Keratinocyte (primary cell): ENCODE measurements at regions not wholly inside any gene's neighbourhood (a gene's known extent, or its start where the extent isn't known, plus 50 kb on each side); places are given as distances from the start of the nearest gene placed in this dataset.

Experiments
- DNase-seq: peaks from one replicate; pipeline ENCODE4 v3.0.0-alpha.2; 2011; ENCODE audit warnings: low read depth, missing footprints, low spot score
- FAIRE-seq: peaks from 2 replicates; lab custom pipeline; 2011; peaks lifted over from hg19 to GRCh38; lab: Jason Lieb, UNC
- H2AFZ ChIP-seq: 2 replicates; pipeline ENCODE4 v1.6.0; 2012; ENCODE audit warnings: low read length, control low read depth, inconsistent platforms; ENCODE audit not compliant: control insufficient read depth
- H3K27ac ChIP-seq: 2 replicates; pipeline ENCODE4 v1.5.1; 2011; ENCODE audit warnings: low read length; ENCODE audit not compliant: control insufficient read depth, insufficient read depth
- H3K27me3 ChIP-seq: 3 replicates; pipeline ENCODE4 v1.6.0; 2011; ENCODE audit warnings: low read length; ENCODE audit not compliant: control insufficient read depth, insufficient read depth; ENCODE audit errors: extremely low read depth
- H3K36me3 ChIP-seq, 2 experiments: 2 replicates in 1 of 2; 3 replicates in 1 of 2; pipeline ENCODE4 v1.5.1; 2011; ENCODE audit warnings: low read length in 2 of 2, mild to moderate bottlenecking in 1 of 2; ENCODE audit not compliant: control insufficient read depth in 2 of 2, insufficient read depth in 2 of 2; ENCODE audit errors: extremely low read depth in 1 of 2
- H3K4me1 ChIP-seq: 3 replicates; pipeline ENCODE4 v1.5.1; 2011; ENCODE audit warnings: low read length; ENCODE audit not compliant: control insufficient read depth, insufficient read depth; ENCODE audit errors: extremely low read depth
- H3K4me2 ChIP-seq: 3 replicates; pipeline ENCODE4 v1.6.0; 2011; ENCODE audit warnings: low read depth, low read length; ENCODE audit not compliant: control insufficient read depth, insufficient read depth; ENCODE audit errors: extremely low read depth
- H3K4me3 ChIP-seq, 3 experiments: fragments of 200-600 bp in 1 of 3; sonication (generic) in 1 of 3; 2 replicates in 2 of 3; 3 replicates in 1 of 3; pipeline ENCODE4 v1.5.1; 2011 to 2016; ENCODE audit warnings: low read length in 3 of 3, mild to moderate bottlenecking in 3 of 3, control low read depth in 2 of 3, inconsistent platforms in 1 of 3, low read depth in 1 of 3, mixed read lengths in 1 of 3, mixed run types in 1 of 3, moderate library complexity in 1 of 3; ENCODE audit not compliant: control insufficient read depth in 2 of 3, insufficient read depth in 2 of 3; ENCODE audit errors: extremely low read depth in 1 of 3
- H3K79me2 ChIP-seq: 2 replicates; pipeline ENCODE4 v1.6.0; 2012; ENCODE audit warnings: low read length; ENCODE audit not compliant: control insufficient read depth, insufficient read depth
- H3K9ac ChIP-seq: 3 replicates; pipeline ENCODE4 v1.6.0; 2011; ENCODE audit warnings: low read length; ENCODE audit not compliant: control insufficient read depth, insufficient read depth; ENCODE audit errors: extremely low read depth
- H3K9me1 ChIP-seq: 3 replicates; pipeline ENCODE4 v1.6.0; 2011; ENCODE audit warnings: low read length; ENCODE audit not compliant: control insufficient read depth, insufficient read depth; ENCODE audit errors: extremely low read depth
- H3K9me3 ChIP-seq: 2 replicates; pipeline ENCODE4 v1.5.1; 2012; ENCODE audit warnings: low read depth, low read length; ENCODE audit not compliant: control insufficient read depth
- H4K20me1 ChIP-seq: 3 replicates; pipeline ENCODE4 v1.6.0; 2011; ENCODE audit warnings: low read length; ENCODE audit not compliant: control insufficient read depth, insufficient read depth; ENCODE audit errors: extremely low read depth
- CTCF ChIP-seq, 3 experiments: IDR thresholded peaks in 1 of 3; conservative IDR thresholded peaks in 1 of 3; optimal IDR thresholded peaks in 1 of 3; 2 replicates in 2 of 3; 3 replicates in 1 of 3; pipeline versions ENCODE3 to v1.5.1; 2011; ENCODE audit warnings: low read length in 3 of 3, mild to moderate bottlenecking in 3 of 3, moderate library complexity in 2 of 3, control low read depth in 1 of 3, inconsistent platforms in 1 of 3; ENCODE audit not compliant: insufficient read depth in 2 of 3; ENCODE audit errors: extremely low read depth in 1 of 3
- EZH2 ChIP-seq: IDR thresholded peaks from one replicate; pipeline ENCODE4 v1.6.1; 2012; ENCODE audit warnings: inconsistent platforms, mild to moderate bottlenecking, low read length, moderate library complexity
- dilution Hi-C: fragments of 300-500 bp; cut with MboI; formaldehyde crosslinking; loops from one replicate; pipeline ENCODE4 v1.7.0; 2020; ENCODE audit warnings: low sequenced_read_pairs; ENCODE audit not compliant: extremely low pct_ligation_motif_present

- H3K79me2 ChIP-seq: no peaks in the 10 kb centered on the region
- H3K27ac ChIP-seq: no peak overlapping the region
- TF ChIP-seq EZH2 (no peak), CTCF (optimal IDR thresholded peaks at IDR 0.05 in 1 of 3, IDR thresholded peaks at IDR 0.05 in 1 of 3, conservative IDR thresholded peaks at IDR 0.05 in 1 of 3; ENCODE audit: extremely low read depth in 1 of 3, insufficient read depth in 2 of 3, low read length in 3 of 3) (no peak)
- no peak overlapping the region for H2AFZ ChIP-seq
- no peak overlapping the region for H3K4me3 ChIP-seq
- DNase-seq: no peak
- H3K4me2 ChIP-seq: no peak overlapping the region
- H3K9me3 ChIP-seq: no peaks in the 10 kb centered on the region
- H3K9ac ChIP-seq: no peak overlapping the region
- H3K9me1 ChIP-seq: no peaks in the 10 kb centered on the region
- no peaks in the 10 kb centered on the region for H3K4me1 ChIP-seq
- dilution Hi-C loops: no loop called here
- H3K27me3 ChIP-seq: no peaks in the 10 kb centered on the region
- H3K36me3 ChIP-seq: no peaks in the 10 kb centered on the region
- no peaks in the 10 kb centered on the region for H4K20me1 ChIP-seq
- no peak for FAIRE-seq
Observed at GRCh38 chr3:117131259-117131658, 421.7 kb downstream of the TUSC7 start.

GRCh38 chr3:117133066-117133465 is 423.5 kb downstream of the TUSC7 start:
- DNase-seq (no peak), FAIRE-seq (no peak)
- H2AFZ ChIP-seq: no peak overlapping the region
- no peak for TF ChIP-seq CTCF (optimal IDR thresholded peaks at IDR 0.05 in 1 of 3, IDR thresholded peaks at IDR 0.05 in 1 of 3, conservative IDR thresholded peaks at IDR 0.05 in 1 of 3; ENCODE audit: extremely low read depth in 1 of 3, insufficient read depth in 2 of 3, low read length in 3 of 3)
- TF ChIP-seq EZH2: no peak
- no peaks in the 10 kb centered on the region for H3K9me3 ChIP-seq
- H3K36me3 ChIP-seq: no peaks in the 10 kb centered on the region
- H4K20me1 ChIP-seq: no peaks in the 10 kb centered on the region
- H3K4me2 ChIP-seq: no peak overlapping the region
- no peak overlapping the region for H3K27ac ChIP-seq
- H3K9me1 ChIP-seq: no peaks in the 10 kb centered on the region
- no peaks in the 10 kb centered on the region for H3K79me2 ChIP-seq
- no peak overlapping the region for H3K4me3 ChIP-seq
- H3K27me3 ChIP-seq: no peaks in the 10 kb centered on the region
- dilution Hi-C loops: no loop called here
- no peak overlapping the region for H3K9ac ChIP-seq
- H3K4me1 ChIP-seq: no peaks in the 10 kb centered on the region
